NCI-H146 treated with DMSO at 0.1 percent for 48 hours (cell line): ENCODE measurements at regions not wholly inside any gene's neighbourhood (a gene's known extent, or its start where the extent isn't known, plus 50 kb on each side); places are given as distances from the start of the nearest gene placed in this dataset.
"Not testable (repeated sequence)": the region's sequence is repeated elsewhere in the genome, so short reads cannot be mapped to it uniquely, and the experiment has no call there.

Source experiments
- DNase-seq: peaks from one replicate; lab custom pipeline; 2025; ENCODE audit not compliant: unreplicated experiment; lab: John Stamatoyannopoulos, UW

- no peak for DNase-seq
These were observed 98.9 kb upstream of the TAF11L2 start for GRCh38 chr5:17398866-17399835.

DNA sequence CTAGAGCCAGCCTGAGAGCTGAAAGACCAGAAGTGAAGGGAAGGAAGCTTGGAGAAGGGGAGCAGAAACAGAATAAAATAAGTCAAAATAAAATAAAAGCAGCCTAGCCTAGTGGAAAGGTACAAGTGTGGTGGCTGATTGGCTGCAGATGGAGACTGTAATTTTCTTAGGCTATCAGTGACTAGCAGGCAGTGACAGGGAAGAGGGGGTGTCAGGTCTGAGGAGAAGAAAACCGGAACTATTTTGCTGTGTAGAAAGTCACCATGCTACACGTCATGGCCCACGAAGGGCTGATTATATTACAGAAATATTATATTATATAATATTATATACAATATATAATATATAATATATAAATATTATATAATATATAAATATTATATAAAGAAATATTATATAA, 98.1 kb upstream of the TAF11L2 start:
- DNase-seq = no peak

GRCh38 chr5:17400724-17401469, 97.1 kb upstream of the TAF11L2 start:
- no peak for DNase-seq

DNA sequence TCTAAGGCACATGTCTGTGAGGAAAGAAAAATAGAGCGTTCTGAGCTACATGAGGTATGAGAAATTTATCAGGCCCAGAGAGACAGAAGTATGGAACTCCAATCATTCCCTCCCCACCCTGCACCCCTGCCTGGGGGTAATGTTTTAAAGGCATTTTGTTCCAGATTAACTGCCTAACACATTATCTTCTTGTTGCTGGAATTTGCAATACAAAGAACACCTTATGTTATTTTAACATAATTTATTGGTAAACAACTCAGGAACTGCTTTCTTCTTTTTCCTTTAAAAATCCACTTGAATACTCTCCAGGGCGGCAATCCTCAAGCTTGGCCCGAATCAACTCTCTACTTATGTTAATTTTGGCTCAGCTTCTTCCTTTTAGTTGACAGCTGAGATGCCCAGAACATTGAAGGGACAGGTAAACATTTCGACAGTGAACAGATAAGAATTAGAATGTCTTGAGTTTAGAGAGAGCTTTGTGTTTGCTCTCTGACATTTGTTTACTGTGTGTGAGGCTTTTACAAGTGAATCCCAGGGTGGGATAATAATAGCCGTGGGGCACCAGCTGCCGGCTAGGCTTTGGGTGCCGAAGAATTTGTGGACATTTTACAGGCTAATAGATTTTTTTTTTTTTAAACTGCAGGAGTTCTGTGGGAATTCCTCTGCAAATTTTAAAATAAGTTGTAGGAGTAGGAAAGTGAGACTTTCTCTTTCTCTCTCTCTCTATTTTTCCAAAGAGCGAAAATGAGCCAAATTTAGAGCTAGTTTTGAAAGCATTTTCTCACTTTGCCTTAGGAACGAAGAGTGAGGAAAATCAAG, 96.4 kb upstream of the TAF11L2 start:
- peak; percentile 70 for DNase-seq

DNA sequence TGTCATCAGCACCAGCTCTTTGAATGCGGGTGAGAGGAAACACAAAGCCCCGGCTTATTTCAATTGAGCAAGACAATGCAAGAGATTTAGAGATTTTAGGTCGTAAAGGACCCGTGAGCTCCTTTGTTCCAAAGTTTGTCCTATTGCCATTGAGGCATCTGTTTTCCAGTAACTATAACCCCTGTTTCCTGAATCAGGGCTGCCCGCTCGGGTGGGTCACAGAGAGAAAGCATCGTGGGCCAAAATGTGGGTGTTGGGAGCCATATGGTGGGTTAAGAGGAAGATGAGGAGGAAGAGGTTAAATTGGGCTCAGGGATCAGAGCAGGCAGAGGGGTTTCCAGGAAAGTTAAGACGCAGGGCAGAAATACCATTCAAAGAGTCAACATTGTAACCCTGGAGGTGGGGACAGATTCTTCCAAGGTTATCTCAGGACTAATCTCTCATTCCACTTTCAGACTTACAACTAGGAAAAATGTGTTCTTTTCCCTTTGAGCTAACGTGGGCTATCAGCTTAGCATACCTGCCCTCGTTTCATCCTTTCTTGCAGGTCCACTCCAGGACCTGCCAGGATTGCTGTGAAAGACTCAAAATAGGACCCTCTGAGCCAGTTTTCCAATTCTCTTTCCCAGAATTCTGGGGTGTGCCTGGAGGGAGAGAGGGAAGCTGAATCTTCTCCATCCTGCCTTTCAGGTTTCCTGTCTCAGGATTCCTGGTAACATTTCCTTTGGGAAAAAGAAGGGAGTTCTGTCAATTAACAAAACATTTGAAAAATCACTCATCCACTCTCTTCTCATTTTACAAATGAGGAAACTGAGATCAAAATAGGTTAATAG, 95.5 kb upstream of the TAF11L2 start:
- DNase-seq = no peak

GRCh38 chr5:17403695-17404490, 94.1 kb upstream of the TAF11L2 start:
- DNase-seq = no peak

- DNase-seq = no peak
These were observed 92.1 kb upstream of the TAF11L2 start for GRCh38 chr5:17405976-17406375.

DNA sequence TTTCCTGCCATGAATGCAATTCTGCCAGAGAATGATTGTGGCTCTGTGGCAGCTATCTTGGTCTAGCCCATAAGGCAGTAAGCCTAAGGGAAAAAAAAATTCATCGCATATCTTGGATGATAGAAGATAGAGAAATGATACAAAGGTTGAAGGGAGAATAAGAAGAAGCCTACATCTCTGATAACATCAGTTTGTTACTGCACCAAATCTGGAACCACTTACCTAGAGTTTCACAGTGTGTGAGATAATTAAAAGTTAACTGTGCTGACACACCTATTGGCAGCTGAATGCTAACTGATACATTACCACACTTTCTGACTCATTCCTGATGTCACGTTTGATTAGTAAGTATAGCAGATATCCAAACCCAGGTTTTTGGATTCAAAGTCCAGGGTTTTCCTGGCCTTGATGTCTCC, 91.6 kb upstream of the TAF11L2 start:
- no peak for DNase-seq

- DNase-seq = no peak
These were observed 86.3 kb upstream of the TAF11L2 start for GRCh38 chr5:17411436-17412402.

GRCh38 chr5:17412760-17413671, 85.0 kb upstream of the TAF11L2 start:
- peak; percentile 44 for DNase-seq

- no peak for DNase-seq
These were observed 84.3 kb upstream of the TAF11L2 start for GRCh38 chr5:17413691-17414090.

- peak; percentile 40 for DNase-seq
These were observed 82.7 kb upstream of the TAF11L2 start for GRCh38 chr5:17415321-17415758.

- not testable (repeated sequence) for DNase-seq
These were observed 81.7 kb upstream of the TAF11L2 start for GRCh38 chr5:17416374-17416773.

DNA sequence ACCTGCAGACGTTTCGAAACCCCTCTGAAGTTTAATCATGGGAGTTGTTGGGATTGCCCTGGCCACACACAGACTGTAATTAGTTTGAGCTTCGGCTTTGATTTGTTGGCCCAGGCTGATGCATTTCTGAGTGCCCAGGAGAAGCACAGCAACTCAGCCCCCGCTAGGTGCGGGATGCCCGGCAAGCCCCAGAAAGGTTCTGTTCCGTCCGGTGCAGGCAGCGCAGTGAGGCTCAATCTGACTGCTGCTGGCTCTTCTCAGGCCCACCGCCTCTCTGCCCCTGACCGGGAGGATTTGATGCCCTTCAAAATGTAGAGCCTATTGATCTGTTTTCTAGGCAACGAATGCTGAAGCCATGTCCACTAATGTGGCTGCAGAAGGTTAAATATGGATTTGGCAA, 73.4 kb upstream of the TAF11L2 start:
- DNase-seq = no peak

GRCh38 chr5:17425385-17426070, 72.5 kb upstream of the TAF11L2 start:
- DNase-seq = no peak

- DNase-seq = no peak
These were observed 71.8 kb upstream of the TAF11L2 start for GRCh38 chr5:17426104-17426749.
